ENCODE measurements at regions not wholly inside any gene's neighbourhood (a gene's known extent, or its start where the extent isn't known, plus 50 kb on each side); places are given as distances from the start of the nearest gene placed in this dataset.

DNA sequence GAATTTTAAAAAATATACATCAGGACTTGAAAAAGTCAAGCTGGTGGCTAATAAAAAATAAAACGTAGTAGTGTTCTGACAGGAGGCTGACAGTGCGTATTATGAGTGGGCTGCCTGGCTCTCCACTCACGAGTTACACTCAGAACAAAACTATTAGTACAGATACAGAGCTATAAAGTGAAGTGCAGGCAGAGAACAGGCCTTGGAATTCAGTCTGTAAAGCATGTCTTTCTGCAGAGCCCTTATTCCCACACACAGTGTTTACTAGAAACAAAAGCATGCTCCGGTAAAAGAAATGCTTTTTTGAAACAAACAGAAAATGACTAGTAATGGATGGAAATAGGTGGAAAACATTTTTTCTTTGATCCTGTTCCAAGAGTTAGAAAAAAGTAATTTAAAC lies 334.7 kb downstream of the DIRAS2 start:
- DNase-seq (ENCODE audit: low read depth) = no peak
- no peak for TF ChIP-seq CTCF (IDR thresholded peaks at IDR 0.05; ENCODE audit: low read length, missing control alignments)
- no peak overlapping the region for H3K4me3 ChIP-seq (replicated peaks; ENCODE audit: low read depth, low read length)

DNA sequence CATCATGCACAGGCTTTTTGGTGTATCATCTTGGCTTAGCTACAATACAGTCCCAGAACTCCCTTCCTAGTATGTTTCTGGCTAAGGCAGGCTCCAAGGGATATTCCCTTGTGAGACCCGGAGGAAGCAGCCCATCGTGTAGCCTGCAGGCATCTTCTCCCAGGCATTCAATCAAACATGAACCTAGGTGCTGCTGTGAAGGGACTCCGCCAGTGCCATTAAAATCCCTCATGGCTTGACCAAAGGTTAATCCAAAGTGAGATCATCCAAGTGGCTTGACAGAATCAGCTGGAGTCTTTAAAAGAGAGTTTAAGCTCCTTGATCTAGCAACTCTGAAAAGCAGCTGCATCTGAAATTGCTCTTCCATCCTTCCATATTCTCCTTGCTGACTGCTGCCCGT lies 333.9 kb downstream of the DIRAS2 start:
- no peak for TF ChIP-seq CTCF (IDR thresholded peaks at IDR 0.05; ENCODE audit: low read length, missing control alignments)
- DNase-seq (ENCODE audit: low read depth) = no peak
- no peak overlapping the region for H3K4me3 ChIP-seq (replicated peaks; ENCODE audit: low read depth, low read length)

DNA sequence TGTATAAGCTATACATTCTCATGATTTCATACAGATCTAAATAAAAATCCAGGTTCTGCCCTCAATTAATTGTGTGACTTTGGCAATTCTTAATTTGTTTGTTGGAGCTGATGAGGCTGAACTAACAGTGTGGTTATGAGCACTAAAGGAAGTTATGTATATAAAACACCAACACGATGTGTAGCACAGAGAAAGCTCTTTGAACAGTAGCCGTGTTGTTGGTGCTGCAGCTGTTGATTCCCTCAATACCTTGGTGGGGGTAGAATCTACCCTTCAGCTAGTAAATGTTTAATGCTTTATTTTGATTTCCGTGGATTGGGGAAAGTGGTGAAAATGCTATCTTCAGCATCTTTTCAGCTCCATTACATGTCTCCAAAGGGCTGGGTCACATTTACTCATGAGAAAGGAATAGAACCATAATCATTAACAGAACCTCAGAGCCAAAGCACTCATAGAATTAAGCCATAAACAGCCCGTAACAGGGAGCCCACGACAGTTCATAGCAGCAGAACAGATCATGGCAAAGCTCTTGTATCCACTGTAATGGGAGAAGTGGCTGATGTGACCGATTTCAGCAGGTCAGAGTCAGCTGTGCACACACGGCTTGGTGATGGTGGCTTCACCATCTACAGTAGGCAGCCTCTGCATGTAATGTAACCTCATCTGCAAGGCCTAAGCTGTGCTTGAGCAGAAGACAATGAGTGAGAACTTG lies 332.7 kb downstream of the DIRAS2 start:
- TF ChIP-seq CTCF (IDR thresholded peaks at IDR 0.05; ENCODE audit: low read length, missing control alignments) = no peak
- DNase-seq (ENCODE audit: low read depth) = no peak
- no peak overlapping the region for H3K4me3 ChIP-seq (replicated peaks; ENCODE audit: low read depth, low read length)

DNA sequence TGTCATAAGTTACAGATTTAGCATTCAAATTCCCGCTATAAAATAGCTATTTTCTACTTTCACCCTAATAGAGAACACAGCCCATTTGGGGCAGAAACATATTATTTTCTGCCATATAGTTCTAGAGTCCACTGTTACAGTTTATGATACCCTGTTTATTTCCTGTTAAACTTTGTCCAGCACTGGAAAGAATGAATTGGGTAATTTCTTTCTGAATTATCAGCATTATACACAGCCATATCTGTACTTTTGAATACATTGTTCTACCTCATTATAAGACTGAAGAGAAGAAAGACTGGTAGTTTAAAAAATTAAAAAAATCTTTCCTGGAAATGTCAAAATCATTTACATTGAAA lies 332.1 kb downstream of the DIRAS2 start:
- no peak overlapping the region for H3K4me3 ChIP-seq (replicated peaks; ENCODE audit: low read depth, low read length)
- TF ChIP-seq CTCF (IDR thresholded peaks at IDR 0.05; ENCODE audit: low read length, missing control alignments) = no peak

GRCh38 chr9:90311811-90312210 lies 330.8 kb downstream of the DIRAS2 start:
- TF ChIP-seq CTCF (IDR thresholded peaks at IDR 0.05; ENCODE audit: low read length, missing control alignments) = no peak
- no peak overlapping the region for H3K4me3 ChIP-seq (replicated peaks; ENCODE audit: low read depth, low read length)
- DNase-seq (ENCODE audit: low read depth) = no peak

More for the DNA sequence above, 332.1 kb downstream of the DIRAS2 start:
- no peak for DNase-seq (ENCODE audit: low read depth)

GRCh38 chr9:90322296-90322695 lies 320.3 kb downstream of the DIRAS2 start:
- peak; percentile 37 for DNase-seq (ENCODE audit: low read depth)
- no peak overlapping the region for H3K4me3 ChIP-seq (replicated peaks; ENCODE audit: low read depth, low read length)
- no peak for TF ChIP-seq CTCF (IDR thresholded peaks at IDR 0.05; ENCODE audit: low read length, missing control alignments)
